ENCODE measurements at regions not wholly inside any gene's neighbourhood (a gene's known extent, or its start where the extent isn't known, plus 50 kb on each side); places are given as distances from the start of the nearest gene placed in this dataset.

DNA sequence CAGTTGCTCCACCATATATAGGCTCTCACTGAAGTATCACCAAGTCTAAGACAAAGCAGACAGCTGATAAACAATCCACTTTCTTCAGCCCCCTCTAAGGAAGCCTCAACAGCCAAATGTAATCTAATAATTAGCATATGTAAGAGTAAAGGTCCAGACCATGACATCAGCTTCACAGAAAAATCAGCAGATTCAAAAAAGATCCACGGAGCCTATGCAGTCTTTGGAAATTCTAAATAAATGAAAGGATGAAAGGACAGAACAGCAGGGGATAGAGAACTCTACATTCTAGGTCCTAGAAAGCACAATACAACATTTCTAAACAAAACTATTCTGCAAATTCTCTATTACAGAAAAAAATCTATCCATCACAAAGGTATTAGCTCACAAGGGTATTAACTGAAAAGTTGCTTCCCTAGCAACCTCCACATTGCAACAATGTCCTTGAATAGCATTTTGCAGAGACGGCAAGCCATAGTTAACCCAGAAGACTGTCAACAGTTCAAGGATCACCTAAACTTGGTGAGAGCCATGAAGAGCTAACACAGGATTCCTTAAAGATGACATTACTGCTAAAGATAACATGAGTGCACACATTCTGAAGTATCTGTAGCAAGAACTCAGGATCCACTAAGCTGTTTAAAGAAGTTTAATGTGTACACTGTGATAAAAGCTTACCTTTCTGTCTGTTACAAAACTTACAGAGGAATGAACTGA is 74.3 kb downstream of the SIPA1L2 start:
- DNase-seq (ENCODE audit: low spot score in 2 of 2), result no peak
- TF ChIP-seq EP300 (IDR thresholded peaks at IDR 0.05), result no peak
- no peak for TF ChIP-seq POLR2AphosphoS5 (IDR thresholded peaks at IDR 0.05)
- TF ChIP-seq CTCF (IDR thresholded peaks at IDR 0.05), result no peak
- TF ChIP-seq POLR2A (IDR thresholded peaks at IDR 0.05), result no peak
- Histone ChIP-seq H3K36me3 (no peaks in the 10 kb centered on the region), H3K27me3 (no peaks in the 10 kb centered on the region), H3K27ac (no peak overlapping the region), H3K4me1 (peaks cover 26% of the 10 kb centered on the region), H3K4me3 (no peak overlapping the region), H3K9me3 (no peaks in the 10 kb centered on the region)
- WGBS, result 70% methylated on average over 2 of the region's 2 CpGs

GRCh38 chr1:232554409-232554808 is 75.5 kb downstream of the SIPA1L2 start:
- TF ChIP-seq POLR2A (IDR thresholded peaks at IDR 0.05), result no peak
- TF ChIP-seq POLR2AphosphoS5 (IDR thresholded peaks at IDR 0.05), result no peak
- no peak for TF ChIP-seq EP300 (IDR thresholded peaks at IDR 0.05)
- TF ChIP-seq CTCF (IDR thresholded peaks at IDR 0.05), result no peak
- Histone ChIP-seq H3K4me1 (peaks cover 26% of the 10 kb centered on the region), H3K27ac (no peak overlapping the region), H3K9me3 (no peaks in the 10 kb centered on the region), H3K27me3 (no peaks in the 10 kb centered on the region), H3K36me3 (no peaks in the 10 kb centered on the region), H3K4me3 (no peak overlapping the region)
- no peak for DNase-seq (ENCODE audit: low spot score in 2 of 2)
- 50% methylated on average over 6 of the region's 6 CpGs for WGBS

DNA sequence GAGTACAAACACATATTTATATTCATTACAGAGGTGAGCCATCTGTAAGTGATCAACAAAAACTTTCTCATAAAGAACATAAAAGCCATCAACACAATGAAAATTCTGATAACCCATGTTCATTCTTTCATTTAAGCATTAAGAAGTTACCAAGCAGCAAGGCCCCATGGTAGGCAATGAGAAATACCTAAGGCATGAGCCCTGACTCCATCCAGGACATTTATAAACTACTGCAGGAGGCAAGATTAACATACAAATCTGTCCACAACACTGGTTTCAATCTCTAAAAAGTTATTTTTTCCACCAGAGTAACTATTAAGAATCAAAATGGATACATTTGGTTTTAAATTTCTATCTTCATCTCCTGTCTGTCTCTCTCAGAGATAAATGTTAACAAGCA is 76.1 kb downstream of the SIPA1L2 start:
- Histone ChIP-seq H3K27ac (no peak overlapping the region), H3K4me3 (no peak overlapping the region), H3K36me3 (no peaks in the 10 kb centered on the region), H3K27me3 (no peaks in the 10 kb centered on the region), H3K4me1 (peaks cover 26% of the 10 kb centered on the region), H3K9me3 (no peaks in the 10 kb centered on the region)
- no peak for TF ChIP-seq EP300 (IDR thresholded peaks at IDR 0.05)
- DNase-seq (ENCODE audit: low spot score in 2 of 2), result no peak

DNA sequence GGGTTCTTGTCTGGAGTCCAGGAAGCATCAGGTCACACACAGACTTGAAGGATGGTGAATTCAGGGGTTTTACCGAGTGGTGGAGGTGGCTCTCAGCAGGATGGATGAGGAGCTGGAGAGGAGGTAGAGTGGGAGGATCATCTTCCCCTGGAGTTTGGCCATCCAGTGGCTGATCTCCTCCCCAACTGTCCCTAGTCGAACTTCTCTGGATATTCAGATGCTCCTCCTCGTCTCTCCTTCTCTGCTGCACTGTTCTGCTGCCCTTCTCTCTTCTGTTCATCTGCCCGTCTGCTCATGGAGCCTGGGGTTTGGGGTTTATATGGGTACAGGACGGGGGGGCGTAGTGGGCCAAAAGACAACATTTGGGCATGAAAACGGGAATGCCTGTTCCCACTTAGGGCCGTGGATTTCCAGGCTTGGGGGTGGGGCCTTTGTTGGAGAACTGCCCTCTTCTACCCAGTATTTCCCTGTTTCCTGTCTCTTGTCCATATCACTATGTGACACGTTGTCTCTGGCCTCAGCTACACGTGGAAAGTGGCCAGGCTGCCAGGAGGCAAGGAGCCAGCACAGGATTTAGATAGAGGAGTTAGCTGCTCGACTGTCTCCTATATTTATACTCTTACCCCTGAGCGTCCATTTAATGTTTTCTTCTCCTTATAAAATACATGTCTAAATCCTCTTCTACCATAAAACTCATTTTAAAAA is 76.7 kb downstream of the SIPA1L2 start:
- Histone ChIP-seq H3K27ac (no peak overlapping the region), H3K4me1 (peaks cover 26% of the 10 kb centered on the region), H3K27me3 (no peaks in the 10 kb centered on the region), H3K9me3 (no peaks in the 10 kb centered on the region), H3K36me3 (no peaks in the 10 kb centered on the region), H3K4me3 (no peak overlapping the region)
- TF ChIP-seq POLR2AphosphoS5 (IDR thresholded peaks at IDR 0.05) (no peak), EP300 (IDR thresholded peaks at IDR 0.05) (no peak), CTCF (IDR thresholded peaks at IDR 0.05) (no peak), POLR2A (IDR thresholded peaks at IDR 0.05) (no peak)
- peak in 1 of 2 donors; percentile 65 for DNase-seq (ENCODE audit: low spot score in 2 of 2)
- 45% methylated on average over 12 of the region's 12 CpGs for WGBS

- Histone ChIP-seq H3K27me3 (no peaks in the 10 kb centered on the region), H3K4me1 (peaks cover 24% of the 10 kb centered on the region), H3K36me3 (no peaks in the 10 kb centered on the region), H3K4me3 (no peak overlapping the region), H3K27ac (no peak overlapping the region), H3K9me3 (no peaks in the 10 kb centered on the region)
- no peak for DNase-seq (ENCODE audit: low spot score in 2 of 2)
- WGBS, result 73% methylated on average over 7 of the region's 7 CpGs
- no peak for TF ChIP-seq POLR2A (IDR thresholded peaks at IDR 0.05)
- TF ChIP-seq CTCF (IDR thresholded peaks at IDR 0.05), result no peak
- no peak for TF ChIP-seq EP300 (IDR thresholded peaks at IDR 0.05)
- TF ChIP-seq POLR2AphosphoS5 (IDR thresholded peaks at IDR 0.05), result no peak
Observed at GRCh38 chr1:232551386-232551785, 78.5 kb downstream of the SIPA1L2 start.
